HepG2 (cell line): ENCODE measurements at regions not wholly inside any gene's neighbourhood (a gene's known extent, or its start where the extent isn't known, plus 50 kb on each side); places are given as distances from the start of the nearest gene placed in this dataset.

Experiments
- ATAC-seq: fragments of 200-7000 bp; cut with Tn5 transposase; 3 replicates; pipeline ENCODE4 v1.9.1; 2020; ENCODE audit warnings: mild to moderate bottlenecking, moderate library complexity
- BruUV-seq: library from RNA; stranded (reverse); fragments of 400-500 nt; replicated peaks from 2 replicates; lab custom pipeline; 2021; lab: Mats Ljungman, UMichigan
- CTCF ChIA-PET: fragments of 300-600 bp; formaldehyde crosslinking; extraction: SDS; loops from one replicate; lab custom pipeline; 2021; ENCODE audit warnings: low total read pairs, inconsistent platforms, low intra/inter-chr PET ratio; lab: Yijun Ruan, JAX
- POLR2A ChIA-PET: fragments of 350-600 bp; sonication (Branson Sonifier 250); formaldehyde crosslinking; loops from one replicate; lab custom pipeline; 2020; ENCODE audit warnings: antibody characterized with exemption, inconsistent platforms; lab: Yijun Ruan, JAX
- DNase-seq: peaks from one replicate; pipeline ENCODE4 v3.0.0-alpha.2; 2015; ENCODE audit warnings: low spot score
- FAIRE-seq: peaks from 3 replicates; lab custom pipeline; 2011; peaks lifted over from hg19 to GRCh38; lab: Jason Lieb, UNC
- H2AFZ ChIP-seq: one replicate; pipeline ENCODE4 v1.6.1; 2011; ENCODE audit warnings: low read length, inconsistent platforms
- H3K27ac ChIP-seq: fragments of 300-600 bp; 3 replicates; pipeline ENCODE4 v1.8.0; 2011; ENCODE audit warnings: mixed run types, mild to moderate bottlenecking, mixed read lengths, low read length, inconsistent platforms; ENCODE audit not compliant: insufficient read depth; ENCODE audit errors: extremely low read length
- H3K27me3 ChIP-seq, 2 experiments: fragments of 200-600 bp in 1 of 2; 2 replicates in 1 of 2; 3 replicates in 1 of 2; pipeline versions ENCODE4 v1.6.0 to v1.8.0; 2011; ENCODE audit warnings: low read length in 2 of 2, mild to moderate bottlenecking in 2 of 2, moderate library complexity in 2 of 2, inconsistent platforms in 1 of 2; ENCODE audit not compliant: insufficient read depth in 2 of 2, control insufficient read depth in 1 of 2
- H3K36me3 ChIP-seq, 2 experiments: fragments of 200-600 bp in 1 of 2; replicated peaks in 1 of 2; 2 replicates in 1 of 2; 3 replicates in 1 of 2; pipeline versions ENCODE4 v1.5.1 to v1.8.0; 2011; ENCODE audit warnings: low read length in 2 of 2, inconsistent platforms in 1 of 2; ENCODE audit not compliant: insufficient read depth in 2 of 2, control insufficient read depth in 1 of 2
- H3K4me1 ChIP-seq: 2 replicates; pipeline ENCODE4 v1.5.1; 2012; ENCODE audit warnings: low read length, inconsistent platforms; ENCODE audit not compliant: insufficient read depth
- H3K4me2 ChIP-seq: 2 replicates; pipeline ENCODE4 v1.6.0; 2011; ENCODE audit warnings: low read depth, low read length, inconsistent platforms
- H3K4me3 ChIP-seq, 3 experiments: fragments of 200-600 bp in 1 of 3; sonication (generic), shearing (Covaris generic) in 1 of 3; replicated peaks in 1 of 3; 2 replicates each; pipeline ENCODE4 v1.5.1; 2011 to 2016; ENCODE audit warnings: low read length in 3 of 3, inconsistent platforms in 2 of 3, low read depth in 2 of 3, mild to moderate bottlenecking in 2 of 3, control low read depth in 1 of 3, mixed read lengths in 1 of 3; ENCODE audit not compliant: insufficient read depth in 1 of 3
- H3K79me2 ChIP-seq: one replicate; pipeline ENCODE4 v1.6.1; 2011; ENCODE audit warnings: low read length, inconsistent platforms; ENCODE audit not compliant: insufficient read depth
- H3K9ac ChIP-seq: 2 replicates; pipeline ENCODE4 v1.6.0; 2011; ENCODE audit warnings: mild to moderate bottlenecking, low read depth, low read length, inconsistent platforms; ENCODE audit not compliant: insufficient read depth
- H3K9me3 ChIP-seq: 2 replicates; pipeline ENCODE4 v1.5.1; 2012; ENCODE audit warnings: mild to moderate bottlenecking, low read length
- H4K20me1 ChIP-seq: 2 replicates; pipeline ENCODE4 v1.6.0; 2011; ENCODE audit warnings: inconsistent platforms, mild to moderate bottlenecking, low read length, moderate library complexity; ENCODE audit not compliant: insufficient read depth
- CSRNP1 ChIP-seq: sonication (generic); formaldehyde crosslinking; IDR thresholded peaks from 2 replicates; pipeline ENCODE4 v1.8.1; 2023; ENCODE audit warnings: mild to moderate bottlenecking, missing genetic modification reagents
- ELK4 ChIP-seq: sonication (generic); formaldehyde crosslinking; IDR thresholded peaks from 2 replicates; pipeline ENCODE4 v1.9.0; 2021; ENCODE audit warnings: missing genetic modification reagents, borderline replicate concordance
- MAFF ChIP-seq: IDR thresholded peaks from 2 replicates; pipeline ENCODE4 v1.6.1; 2011; ENCODE audit warnings: low read depth, low read length, improper control_type of control experiment
- MAFK ChIP-seq, 2 experiments: IDR thresholded peaks in 1 of 2; conservative IDR thresholded peaks in 1 of 2; 2 replicates each; pipeline ENCODE4 v1.6.1; 2011; ENCODE audit warnings: improper control_type of control experiment in 2 of 2, low read length in 2 of 2
- MNT ChIP-seq: fragments of 450-650 bp; IDR thresholded peaks from 2 replicates; pipeline ENCODE4 v1.6.1; 2016
- ZNF234 ChIP-seq: sonication (generic); formaldehyde crosslinking; conservative IDR thresholded peaks from 2 replicates; pipeline ENCODE4 v1.5.1; 2020; ENCODE audit warnings: mild to moderate bottlenecking, missing genetic modification reagents
- in situ Hi-C: cut with HindIII; loops from 2 replicates; pipeline ENCODE4 v1.10.0; 2017; ENCODE audit warnings: low pct_unique_long_range_greater_than_20kb; ENCODE audit not compliant: extremely low pct_ligation_motif_present
- intact Hi-C: fragments of 100-400 bp; cut with micrococcal nuclease; formaldehyde crosslinking; loops from one replicate; pipeline ENCODE4 v1.10.0; 2022; ENCODE audit not compliant: unreplicated experiment

GRCh38 chr4:117156806-117157205, 71.4 kb upstream of the TRAM1L1 start (continued):
- TF ChIP-seq ELK4 (no peak), CSRNP1 (no peak), MNT (no peak)

GRCh38 chr4:117157360-117157759, 72.0 kb upstream of the TRAM1L1 start:
- no TSS peak for BruUV-seq
- Histone ChIP-seq H3K9ac (no peak overlapping the region), H3K4me2 (no peak overlapping the region), H3K36me3 (no peaks in the 10 kb centered on the region), H2AFZ (no peak overlapping the region), H3K4me3 (no peak overlapping the region), H3K9me3 (peaks cover 9% of the 10 kb centered on the region), H3K4me1 (no peaks in the 10 kb centered on the region), H3K27me3 (no peaks in the 10 kb centered on the region), H3K27ac (no peak overlapping the region), H3K79me2 (no peaks in the 10 kb centered on the region), H4K20me1 (no peaks in the 10 kb centered on the region)
- FAIRE-seq (no peak), ATAC-seq (no peak), DNase-seq (no peak)
- in situ Hi-C loops = no loop called here
- ChIA-PET CTCF (no interaction called here), POLR2A (no interaction called here)
- intact Hi-C loops = no loop called here
- TF ChIP-seq ZNF234 (CRISPR knock-in tag) (no peak), MAFK (conservative IDR thresholded peaks at IDR 0.05 in 1 of 2, IDR thresholded peaks at IDR 0.05 in 1 of 2; ENCODE audit: low read length in 2 of 2) (peak; percentile 53 to 73; a peak in 3 of 4 replicates), MAFF (peak; percentile 54)
- TF ChIP-seq, all 625 proteins: peak for 2
